ENCODE measurements at regions not wholly inside any gene's neighbourhood (a gene's known extent, or its start where the extent isn't known, plus 50 kb on each side); places are given as distances from the start of the nearest gene placed in this dataset.

GRCh38 chr5:62066761-62067277 is 239.2 kb upstream of the KIF2A start:
- no peak overlapping the region for H3K4me3 ChIP-seq (ENCODE audit: low read depth, low read length)
- no peak for TF ChIP-seq CTCF (IDR thresholded peaks at IDR 0.05; ENCODE audit: low read depth, low read length)

- TF ChIP-seq CTCF (IDR thresholded peaks at IDR 0.05; ENCODE audit: low read depth, low read length) = no peak
- no peak overlapping the region for H3K4me3 ChIP-seq (ENCODE audit: low read depth, low read length)
Observed at GRCh38 chr5:62068554-62068953, 237.5 kb upstream of the KIF2A start.

- no peak for TF ChIP-seq CTCF (IDR thresholded peaks at IDR 0.05; ENCODE audit: low read depth, low read length)
- no peak overlapping the region for H3K4me3 ChIP-seq (ENCODE audit: low read depth, low read length)
Observed at GRCh38 chr5:62077387-62077786, 228.6 kb upstream of the KIF2A start.

- TF ChIP-seq CTCF (IDR thresholded peaks at IDR 0.05; ENCODE audit: low read depth, low read length) = no peak
- H3K4me3 ChIP-seq (ENCODE audit: low read depth, low read length) = no peak overlapping the region
Observed at GRCh38 chr5:62077823-62078550, 228.0 kb upstream of the KIF2A start.

- no peak overlapping the region for H3K4me3 ChIP-seq (ENCODE audit: low read depth, low read length)
- TF ChIP-seq CTCF (IDR thresholded peaks at IDR 0.05; ENCODE audit: low read depth, low read length) = no peak
Observed at GRCh38 chr5:62082370-62082801, 223.6 kb upstream of the KIF2A start.

- H3K4me3 ChIP-seq (ENCODE audit: low read depth, low read length) = no peak overlapping the region
- TF ChIP-seq CTCF (IDR thresholded peaks at IDR 0.05; ENCODE audit: low read depth, low read length) = no peak
Observed at GRCh38 chr5:62083247-62083646, 222.8 kb upstream of the KIF2A start.

- no peak overlapping the region for H3K4me3 ChIP-seq (ENCODE audit: low read depth, low read length)
- TF ChIP-seq CTCF (IDR thresholded peaks at IDR 0.05; ENCODE audit: low read depth, low read length) = no peak
Observed at GRCh38 chr5:62083661-62084060, 222.3 kb upstream of the KIF2A start.

All from WI38 (cell line).